Keratinocyte (primary cell): ENCODE measurements at regions not wholly inside any gene's neighbourhood (a gene's known extent, or its start where the extent isn't known, plus 50 kb on each side); places are given as distances from the start of the nearest gene placed in this dataset.

Experiments used
- CTCF ChIP-seq, 3 experiments: IDR thresholded peaks in 1 of 3; conservative IDR thresholded peaks in 1 of 3; optimal IDR thresholded peaks in 1 of 3; 2 replicates in 2 of 3; 3 replicates in 1 of 3; pipeline versions ENCODE3 to v1.5.1; 2011; ENCODE audit warnings: low read length in 3 of 3, mild to moderate bottlenecking in 3 of 3, moderate library complexity in 2 of 3, control low read depth in 1 of 3, inconsistent platforms in 1 of 3; ENCODE audit not compliant: insufficient read depth in 2 of 3; ENCODE audit errors: extremely low read depth in 1 of 3
- EZH2 ChIP-seq: IDR thresholded peaks from one replicate; pipeline ENCODE4 v1.6.1; 2012; ENCODE audit warnings: inconsistent platforms, mild to moderate bottlenecking, low read length, moderate library complexity

DNA sequence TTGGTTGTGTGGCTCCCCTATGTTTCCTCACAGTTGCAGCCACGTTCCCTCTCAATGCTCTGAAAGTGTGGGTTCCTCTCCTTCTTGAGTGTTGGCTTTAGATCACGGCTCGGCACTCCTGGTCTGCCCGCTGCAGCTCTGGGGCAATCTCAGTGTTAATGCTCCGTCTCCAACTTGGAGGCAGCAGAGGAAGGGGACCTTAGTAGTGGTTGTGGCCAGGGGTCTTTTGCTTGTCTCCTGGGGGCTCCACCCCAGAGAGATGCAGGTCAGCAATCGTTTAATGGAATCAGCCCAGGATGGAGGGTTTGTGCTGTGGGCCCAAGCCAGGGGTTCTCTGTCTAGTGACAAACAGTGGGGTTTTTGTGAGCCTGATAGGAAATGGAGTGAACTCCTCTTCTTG is 849.4 kb upstream of the DIAPH2 start:
- no peak for TF ChIP-seq CTCF (optimal IDR thresholded peaks at IDR 0.05 in 1 of 3, IDR thresholded peaks at IDR 0.05 in 1 of 3, conservative IDR thresholded peaks at IDR 0.05 in 1 of 3; ENCODE audit: extremely low read depth in 1 of 3, insufficient read depth in 2 of 3, low read length in 3 of 3)
- TF ChIP-seq EZH2, result no peak
